Progenitor cell of endocrine pancreas (in vitro differentiated cells): ENCODE measurements at regions not wholly inside any gene's neighbourhood (a gene's known extent, or its start where the extent isn't known, plus 50 kb on each side); places are given as distances from the start of the nearest gene placed in this dataset.

Source experiments
- DNase-seq: peaks from one replicate; pipeline ENCODE4 v3.0.0; 2021; ENCODE audit warnings: low spot score; ENCODE audit not compliant: unreplicated experiment
- H3K27ac Mint-ChIP-seq: 2 replicates; pipeline ENCODE4 v1.8.0; 2021; ENCODE audit warnings: mild to moderate bottlenecking, moderate library complexity, mixed read lengths
- H3K27me3 Mint-ChIP-seq: 2 replicates; pipeline ENCODE4 v1.8.0; 2021; ENCODE audit warnings: mixed read lengths
- H3K36me3 Mint-ChIP-seq: 2 replicates; pipeline ENCODE4 v1.8.0; 2022; ENCODE audit warnings: mixed read lengths; ENCODE audit not compliant: insufficient read depth
- H3K4me1 Mint-ChIP-seq: 2 replicates; pipeline ENCODE4 v1.8.0; 2021; ENCODE audit warnings: low read depth, mixed read lengths
- H3K4me3 Mint-ChIP-seq: 2 replicates; pipeline ENCODE4 v1.8.0; 2021; ENCODE audit warnings: low read depth, mild to moderate bottlenecking, moderate library complexity, mixed read lengths
- H3K9me3 Mint-ChIP-seq: 2 replicates; pipeline ENCODE4 v1.8.0; 2021; ENCODE audit warnings: low read depth, mixed read lengths
- TF ChIP-seq, protein P1 (sequence below): fragments of 200-600 bp; sonication (generic); IDR thresholded peaks from one replicate; pipeline ENCODE4 v1.5.0; 2021; ENCODE audit warnings: antibody characterized with exemption, mild to moderate bottlenecking; ENCODE audit not compliant: unreplicated experiment

DNA sequence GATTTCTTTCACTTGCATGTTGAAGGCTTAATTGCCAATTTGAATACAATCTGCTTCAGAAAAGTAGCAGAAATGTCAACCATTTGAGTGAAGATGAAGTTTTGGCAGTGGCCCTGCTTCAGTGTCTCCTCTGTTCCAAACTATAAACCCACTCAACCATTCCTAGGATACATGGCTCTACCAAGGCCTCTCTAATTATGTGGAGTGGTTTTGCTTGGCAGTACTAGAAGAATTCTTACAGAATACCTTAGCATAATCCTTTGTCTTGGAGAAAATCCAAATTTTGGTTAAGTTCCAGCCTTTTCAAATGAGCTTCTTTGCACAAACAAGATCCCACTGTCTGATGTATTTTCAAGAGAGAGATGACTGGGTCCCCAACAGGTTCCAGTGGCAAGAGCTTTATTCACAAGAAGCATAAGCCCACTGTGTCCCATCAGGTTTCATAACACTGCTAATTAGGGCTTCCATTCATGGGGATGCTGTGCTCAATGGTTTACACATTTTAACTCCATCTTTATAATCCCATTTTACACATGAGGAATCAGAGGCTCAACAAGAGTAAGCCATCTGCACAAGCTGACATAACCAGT, 234.5 kb downstream of the IPO8 start:
- no peak overlapping the region for H3K4me3 Mint-ChIP-seq
- H3K27ac Mint-ChIP-seq: no peak overlapping the region
- H3K4me1 Mint-ChIP-seq: no peaks in the 10 kb centered on the region
- peaks cover 3% of the 10 kb centered on the region for H3K9me3 Mint-ChIP-seq
- DNase-seq: no peak
- TF ChIP-seq, protein P1, sequence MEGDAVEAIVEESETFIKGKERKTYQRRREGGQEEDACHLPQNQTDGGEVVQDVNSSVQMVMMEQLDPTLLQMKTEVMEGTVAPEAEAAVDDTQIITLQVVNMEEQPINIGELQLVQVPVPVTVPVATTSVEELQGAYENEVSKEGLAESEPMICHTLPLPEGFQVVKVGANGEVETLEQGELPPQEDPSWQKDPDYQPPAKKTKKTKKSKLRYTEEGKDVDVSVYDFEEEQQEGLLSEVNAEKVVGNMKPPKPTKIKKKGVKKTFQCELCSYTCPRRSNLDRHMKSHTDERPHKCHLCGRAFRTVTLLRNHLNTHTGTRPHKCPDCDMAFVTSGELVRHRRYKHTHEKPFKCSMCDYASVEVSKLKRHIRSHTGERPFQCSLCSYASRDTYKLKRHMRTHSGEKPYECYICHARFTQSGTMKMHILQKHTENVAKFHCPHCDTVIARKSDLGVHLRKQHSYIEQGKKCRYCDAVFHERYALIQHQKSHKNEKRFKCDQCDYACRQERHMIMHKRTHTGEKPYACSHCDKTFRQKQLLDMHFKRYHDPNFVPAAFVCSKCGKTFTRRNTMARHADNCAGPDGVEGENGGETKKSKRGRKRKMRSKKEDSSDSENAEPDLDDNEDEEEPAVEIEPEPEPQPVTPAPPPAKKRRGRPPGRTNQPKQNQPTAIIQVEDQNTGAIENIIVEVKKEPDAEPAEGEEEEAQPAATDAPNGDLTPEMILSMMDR: no peak
- no peaks in the 10 kb centered on the region for H3K27me3 Mint-ChIP-seq
- no peaks in the 10 kb centered on the region for H3K36me3 Mint-ChIP-seq

DNA sequence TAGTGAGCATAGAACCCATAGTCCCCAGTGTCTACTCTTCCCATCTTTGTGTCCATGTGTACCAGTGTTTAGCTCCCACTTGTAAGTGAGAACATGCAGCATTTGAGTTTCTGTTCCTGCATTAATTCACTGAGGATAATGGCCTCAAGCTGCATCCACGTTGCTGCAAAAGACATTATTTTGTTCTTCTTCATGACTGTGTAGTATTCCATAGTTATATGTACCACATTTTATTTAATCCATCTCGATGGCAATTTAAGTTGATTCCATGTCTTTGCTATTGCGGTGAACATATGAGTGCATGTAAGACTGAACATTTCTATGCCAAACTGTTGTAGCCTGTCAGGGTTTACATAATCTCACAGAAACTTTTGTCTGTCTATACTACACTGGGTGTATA, 237.2 kb downstream of the IPO8 start:
- no peaks in the 10 kb centered on the region for H3K27me3 Mint-ChIP-seq
- H3K27ac Mint-ChIP-seq: no peak overlapping the region
- peaks cover 3% of the 10 kb centered on the region for H3K9me3 Mint-ChIP-seq
- no peaks in the 10 kb centered on the region for H3K4me1 Mint-ChIP-seq
- H3K4me3 Mint-ChIP-seq: no peak overlapping the region
- no peaks in the 10 kb centered on the region for H3K36me3 Mint-ChIP-seq
- TF ChIP-seq, protein P1: no peak
- no peak for DNase-seq

DNA sequence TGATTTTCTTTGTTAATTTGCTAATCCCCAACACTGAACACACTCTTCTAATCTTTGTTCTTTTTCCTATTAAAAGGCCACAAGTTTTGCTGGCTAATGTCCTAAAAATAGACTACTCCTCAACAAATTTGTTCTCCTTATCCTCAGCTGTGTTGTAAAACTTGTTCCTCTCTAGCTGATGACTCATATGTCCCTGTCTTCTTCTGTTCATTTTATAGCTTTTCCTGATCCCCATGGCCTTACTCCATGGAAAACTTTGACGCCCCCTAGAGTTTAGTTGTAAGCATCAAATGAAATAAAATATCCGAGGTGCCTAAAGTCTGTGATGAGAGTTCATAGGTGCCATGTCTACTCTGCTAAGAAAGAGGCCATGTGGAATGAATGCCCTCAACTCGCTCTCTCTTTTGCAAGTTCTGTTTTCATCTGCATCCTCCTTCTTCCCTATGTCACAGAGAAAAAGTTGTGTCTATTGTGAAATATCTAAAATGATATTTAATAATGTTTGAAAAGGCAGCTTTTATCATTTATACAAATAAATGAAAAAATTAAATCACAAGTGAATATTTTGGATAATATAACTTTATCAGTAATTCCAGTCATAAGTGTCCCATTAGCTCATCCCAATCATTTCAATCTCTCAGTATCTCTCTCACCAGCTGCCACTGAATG, 237.9 kb downstream of the IPO8 start:
- no peaks in the 10 kb centered on the region for H3K27me3 Mint-ChIP-seq
- H3K4me1 Mint-ChIP-seq: no peaks in the 10 kb centered on the region
- H3K36me3 Mint-ChIP-seq: no peaks in the 10 kb centered on the region
- H3K27ac Mint-ChIP-seq: no peak overlapping the region
- TF ChIP-seq, protein P1: peak; percentile 57
- peaks cover 3% of the 10 kb centered on the region for H3K9me3 Mint-ChIP-seq
- no peak for DNase-seq
- H3K4me3 Mint-ChIP-seq: no peak overlapping the region

DNA sequence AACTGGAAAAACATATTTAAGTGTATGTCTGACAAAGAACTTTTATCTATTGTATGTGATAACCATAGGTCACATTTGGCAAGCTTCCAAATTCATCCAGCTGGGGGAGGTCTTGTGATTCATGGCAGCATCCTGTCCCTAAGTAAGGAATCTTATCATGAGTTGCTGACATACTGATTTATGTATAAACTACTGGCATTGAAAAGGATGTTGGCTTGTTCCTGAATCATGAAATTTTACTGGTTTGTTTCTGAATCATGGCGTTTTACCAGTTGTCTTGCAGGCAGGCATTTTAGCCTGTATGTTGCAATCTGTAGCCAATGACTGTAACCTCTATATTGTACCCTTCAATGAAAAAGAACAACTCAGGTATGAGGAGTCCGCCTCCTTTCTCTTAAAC, 244.8 kb downstream of the IPO8 start:
- no peak for DNase-seq
- Mint-ChIP-seq H3K9me3 (peaks cover 23% of the 10 kb centered on the region), H3K36me3 (peaks cover 2% of the 10 kb centered on the region), H3K4me3 (no peak overlapping the region), H3K4me1 (no peaks in the 10 kb centered on the region), H3K27me3 (no peaks in the 10 kb centered on the region), H3K27ac (no peak overlapping the region)
- TF ChIP-seq, protein P1: no peak

DNA sequence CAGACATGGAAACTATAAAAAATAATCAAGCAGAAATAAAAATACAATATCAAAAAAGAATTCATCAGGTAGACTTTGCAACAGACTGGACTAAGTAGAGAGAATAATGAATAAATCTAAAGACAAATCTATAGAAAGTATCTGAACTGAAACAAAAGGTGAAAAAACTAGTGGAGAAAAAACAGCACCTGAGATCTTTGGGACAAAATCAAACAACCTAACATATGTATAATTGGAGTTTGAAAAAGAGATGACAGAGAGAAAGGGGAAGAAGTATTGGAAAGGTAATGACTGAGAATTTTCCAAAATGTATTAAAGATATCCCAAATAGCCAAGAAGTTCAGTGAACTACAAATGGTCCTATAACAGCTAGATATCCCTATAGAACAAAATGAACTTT, 245.4 kb downstream of the IPO8 start:
- Mint-ChIP-seq H3K4me3 (no peak overlapping the region), H3K9me3 (peaks cover 23% of the 10 kb centered on the region), H3K27me3 (no peaks in the 10 kb centered on the region), H3K4me1 (no peaks in the 10 kb centered on the region), H3K27ac (no peak overlapping the region), H3K36me3 (peaks cover 2% of the 10 kb centered on the region)
- TF ChIP-seq, protein P1: no peak
- DNase-seq: no peak
